Tibial artery (tissue), 4 donors: ENCODE measurements at regions not wholly inside any gene's neighbourhood (a gene's known extent, or its start where the extent isn't known, plus 50 kb on each side); places are given as distances from the start of the nearest gene placed in this dataset.

Experiments used
- DNase-seq, 2 donors: peaks; one replicate each; pipeline ENCODE4 v3.0.0-alpha.2; 2019
- H3K27ac ChIP-seq, 2 donors: fragments of 200-600 bp; sonication (generic) in 1 of 2; 1 replicate in 1 of 2; 2 replicates in 1 of 2; pipeline ENCODE4 v1.5.1; 2018 to 2019; ENCODE audit warnings: mild to moderate bottlenecking in 1 of 2
- H3K27me3 ChIP-seq, 2 donors: fragments of 200-600 bp; sonication (generic) in 1 of 2; one replicate each; pipeline versions ENCODE4 v1.5.1 to v1.6.0; 2016 to 2019
- H3K36me3 ChIP-seq, 3 donors: fragments of 200-600 bp; sonication (generic) in 2 of 3; one replicate each; pipeline ENCODE4 v1.5.1; 2016 to 2019; ENCODE audit warnings: mild to moderate bottlenecking in 2 of 3
- H3K4me1 ChIP-seq, 4 donors: fragments of 200-600 bp; sonication (generic) in 2 of 4; 1 replicate in 3 of 4; 2 replicates in 1 of 4; pipeline ENCODE4 v1.5.1; 2016 to 2019
- H3K4me3 ChIP-seq, 2 donors: fragments of 200-600 bp; sonication (generic) in 1 of 2; 1 replicate in 1 of 2; 2 replicates in 1 of 2; pipeline ENCODE4 v1.5.1; 2018 to 2019; ENCODE audit warnings: mild to moderate bottlenecking in 2 of 2
- H3K9me3 ChIP-seq, 3 donors: fragments of 200-600 bp; sonication (generic) in 1 of 3; one replicate each; pipeline ENCODE4 v1.5.1; 2016 to 2019
- CTCF ChIP-seq, 2 experiments: fragments of 200-600 bp in 1 of 2; fragments of 450-650 bp in 1 of 2; IDR thresholded peaks; one replicate each; pipeline ENCODE4 v1.5.1; 2017 to 2019; ENCODE audit warnings: antibody characterized with exemption in 2 of 2, mild to moderate bottlenecking in 1 of 2, moderate library complexity in 1 of 2
- intact Hi-C: fragments of 100-400 bp; cut with DNase I; formaldehyde crosslinking; loops from one replicate; pipeline ENCODE4 v1.15.0; 2023; ENCODE audit warnings: low total_unique reads

GRCh38 chr2:62423883-62424458 is 82.0 kb downstream of the TMEM17 start:
- DNase-seq = no peak
- no peaks in the 10 kb centered on the region for H3K36me3 ChIP-seq
- H3K9me3 ChIP-seq = no peaks in the 10 kb centered on the region
- intact Hi-C loops = no loop called here
- H3K4me3 ChIP-seq = no peak overlapping the region
- H3K27me3 ChIP-seq = no peaks in the 10 kb centered on the region
- H3K4me1 ChIP-seq = no peaks in the 10 kb centered on the region
- no peak overlapping the region for H3K27ac ChIP-seq
- no peak for TF ChIP-seq CTCF (IDR thresholded peaks at IDR 0.05)

GRCh38 chr2:62423235-62423634 is 82.8 kb downstream of the TMEM17 start:
- DNase-seq = no peak
- no peaks in the 10 kb centered on the region for H3K27me3 ChIP-seq
- H3K4me3 ChIP-seq = no peak overlapping the region
- no peak for TF ChIP-seq CTCF (IDR thresholded peaks at IDR 0.05)
- H3K9me3 ChIP-seq = no peaks in the 10 kb centered on the region
- no peak overlapping the region for H3K27ac ChIP-seq
- no peaks in the 10 kb centered on the region for H3K4me1 ChIP-seq
- intact Hi-C loops = no loop called here
- no peaks in the 10 kb centered on the region for H3K36me3 ChIP-seq

GRCh38 chr2:62415518-62415917 is 90.5 kb downstream of the TMEM17 start:
- H3K36me3 ChIP-seq = no peaks in the 10 kb centered on the region
- no peak for DNase-seq
- intact Hi-C loops = no loop called here
- no peak for TF ChIP-seq CTCF (IDR thresholded peaks at IDR 0.05)
- H3K27ac ChIP-seq = no peak overlapping the region
- H3K4me1 ChIP-seq = peaks cover 0 to 18% (median 13%) of the 10 kb centered on the region in 4 donors
- H3K27me3 ChIP-seq = no peaks in the 10 kb centered on the region
- H3K9me3 ChIP-seq = no peaks in the 10 kb centered on the region
- H3K4me3 ChIP-seq = no peak overlapping the region

- no peaks in the 10 kb centered on the region for H3K36me3 ChIP-seq
- peaks cover 0 to 23% (median 15%) of the 10 kb centered on the region in 4 donors for H3K4me1 ChIP-seq
- H3K27ac ChIP-seq = no peak overlapping the region
- H3K9me3 ChIP-seq = no peaks in the 10 kb centered on the region
- no peaks in the 10 kb centered on the region for H3K27me3 ChIP-seq
- TF ChIP-seq CTCF (IDR thresholded peaks at IDR 0.05) = no peak
- no peak for DNase-seq
- intact Hi-C loops = no loop called here
- H3K4me3 ChIP-seq = no peak overlapping the region
These were observed 91.0 kb downstream of the TMEM17 start for GRCh38 chr2:62415019-62415431.

GRCh38 chr2:62413116-62413663 is 92.8 kb downstream of the TMEM17 start:
- no peaks in the 10 kb centered on the region for H3K36me3 ChIP-seq
- TF ChIP-seq CTCF (IDR thresholded peaks at IDR 0.05) = no peak
- DNase-seq = no peak
- no peaks in the 10 kb centered on the region for H3K27me3 ChIP-seq
- intact Hi-C loops = loop anchor here (2.0 to 5.0 kb wide), 2 partner anchors 421 to 496 kb away; no protein-coding TSS in a partner anchor
- H3K4me1 ChIP-seq = peaks cover 0 to 31% (median 17%) of the 10 kb centered on the region in 4 donors
- H3K9me3 ChIP-seq = no peaks in the 10 kb centered on the region
- H3K27ac ChIP-seq = no peak overlapping the region
- H3K4me3 ChIP-seq = no peak overlapping the region
